ENCODE measurements at regions not wholly inside any gene's neighbourhood (a gene's known extent, or its start where the extent isn't known, plus 50 kb on each side); places are given as distances from the start of the nearest gene placed in this dataset.
"Not testable (repeated sequence)": the region's sequence is repeated elsewhere in the genome, so short reads cannot be mapped to it uniquely, and the experiment has no call there.

DNA sequence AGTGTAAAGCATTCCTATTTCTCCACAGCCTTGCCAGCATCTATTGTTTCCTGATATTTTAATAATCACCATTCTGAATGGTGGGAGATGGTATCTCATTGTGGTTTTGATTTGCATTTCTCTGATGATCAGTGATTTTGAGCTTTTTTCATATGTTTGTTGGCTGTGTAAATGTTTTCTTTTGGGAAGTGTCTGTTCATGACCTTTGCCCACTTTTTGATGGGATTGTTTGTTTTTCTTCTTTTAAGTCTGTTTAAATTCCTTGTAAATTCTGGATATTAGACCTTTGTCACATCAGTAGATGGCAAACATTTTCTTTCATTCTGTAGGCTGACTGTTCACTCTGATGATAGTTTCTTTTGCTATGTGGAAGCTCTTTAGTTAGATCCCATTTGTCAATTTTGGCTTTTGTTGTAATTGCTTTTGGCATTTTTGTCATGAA, 461.5 kb upstream of the GCFC2 start:
- DNase-seq; H3K27me3 ChIP-seq (ENCODE audit: insufficient read depth, low read length); H3K9me3 ChIP-seq (ENCODE audit: control insufficient read depth in 1 of 2, low read length in 2 of 2); H3K27ac ChIP-seq (ENCODE audit: low read depth, low read length); H3K36me3 Mint-ChIP-seq; H3K27ac Mint-ChIP-seq; H3K4me3 ChIP-seq (ENCODE audit: low read length in 2 of 2); H3K4me1 Mint-ChIP-seq; CTCF ChIA-PET (ENCODE audit: partially characterized antibody); H3K4me1 ChIP-seq (ENCODE audit: insufficient read depth, low read length); intact Hi-C loops (cut with micrococcal nuclease); H3K27me3 Mint-ChIP-seq; H3K36me3 ChIP-seq (ENCODE audit: insufficient read depth, low read length); H3K4me3 Mint-ChIP-seq; POLR2A ChIA-PET (ENCODE audit: partially characterized antibody): not testable (repeated sequence)
- H3K9me3 Mint-ChIP-seq = peaks cover 7 to 39% (median 27%) of the 10 kb centered on the region in 8 donors

DNA sequence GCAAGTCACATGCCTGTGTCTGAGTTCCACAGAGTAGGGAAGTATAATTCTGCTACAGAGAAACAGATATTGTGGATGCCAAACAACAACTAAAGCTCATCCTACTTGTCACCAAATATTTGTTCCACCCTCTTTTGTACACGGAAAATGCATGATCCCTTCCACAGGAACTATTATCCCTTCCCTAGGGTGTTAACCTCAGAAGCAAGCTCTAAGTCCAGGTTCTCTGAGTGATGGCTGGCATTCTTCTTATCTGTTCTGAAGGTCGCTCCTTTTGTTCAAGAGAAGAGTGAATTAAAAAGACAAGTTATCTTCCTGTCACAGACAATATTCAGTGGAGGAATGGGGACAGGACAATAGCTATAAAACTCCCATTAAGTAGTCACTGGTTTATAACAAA, 460.1 kb upstream of the GCFC2 start:
- H3K4me1 ChIP-seq (ENCODE audit: insufficient read depth, low read length) = no peaks in the 10 kb centered on the region
- H3K9me3 ChIP-seq (ENCODE audit: control insufficient read depth in 1 of 2, low read length in 2 of 2) = no peaks in the 10 kb centered on the region
- no peak overlapping the region for H3K4me3 ChIP-seq (ENCODE audit: low read length in 2 of 2)
- Mint-ChIP-seq H3K4me3 (no peak overlapping the region), H3K27me3 (no peaks in the 10 kb centered on the region), H3K36me3 (no peaks in the 10 kb centered on the region), H3K27ac (no peak overlapping the region), H3K9me3 (peaks cover 7 to 40% (median 20%) of the 10 kb centered on the region in 8 donors), H3K4me1 (no peaks in the 10 kb centered on the region)
- H3K36me3 ChIP-seq (ENCODE audit: insufficient read depth, low read length) = no peaks in the 10 kb centered on the region
- intact Hi-C loops (cut with micrococcal nuclease) = no loop called here
- POLR2A ChIA-PET (ENCODE audit: partially characterized antibody) = no interaction called here
- no peak overlapping the region for H3K27ac ChIP-seq (ENCODE audit: low read depth, low read length)
- H3K27me3 ChIP-seq (ENCODE audit: insufficient read depth, low read length) = no peaks in the 10 kb centered on the region
- DNase-seq = no peak
- CTCF ChIA-PET (ENCODE audit: partially characterized antibody) = no interaction called here

DNA sequence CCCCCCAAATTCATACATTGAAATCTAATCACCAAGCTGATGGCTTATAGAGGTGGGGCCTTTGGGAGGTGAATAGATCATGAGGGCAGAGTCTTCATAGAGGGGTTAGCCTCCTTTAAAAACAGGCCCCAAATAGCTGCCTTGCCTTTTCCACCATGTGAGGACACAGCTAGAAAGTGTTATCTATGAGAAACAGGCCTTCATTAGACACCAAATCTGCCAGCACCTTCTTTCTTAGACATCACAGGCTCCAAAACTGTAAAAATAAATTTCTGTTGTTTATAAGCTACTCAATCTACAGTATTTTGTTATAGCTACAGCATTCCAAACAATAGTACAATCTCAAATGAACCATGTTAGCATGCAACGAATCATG, 459.3 kb upstream of the GCFC2 start:
- intact Hi-C loops (cut with micrococcal nuclease) = no loop called here
- peaks cover 7 to 40% (median 19%) of the 10 kb centered on the region in 8 donors for H3K9me3 Mint-ChIP-seq
- no peaks in the 10 kb centered on the region for H3K36me3 Mint-ChIP-seq
- H3K4me1 ChIP-seq (ENCODE audit: insufficient read depth, low read length) = no peaks in the 10 kb centered on the region
- ChIA-PET POLR2A (ENCODE audit: partially characterized antibody) (no interaction called here), CTCF (ENCODE audit: partially characterized antibody) (no interaction called here)
- no peak overlapping the region for H3K27ac Mint-ChIP-seq
- no peak for DNase-seq
- no peaks in the 10 kb centered on the region for H3K36me3 ChIP-seq (ENCODE audit: insufficient read depth, low read length)
- no peak overlapping the region for H3K4me3 Mint-ChIP-seq
- no peak overlapping the region for H3K4me3 ChIP-seq (ENCODE audit: low read length in 2 of 2)
- H3K4me1 Mint-ChIP-seq = no peaks in the 10 kb centered on the region
- H3K27ac ChIP-seq (ENCODE audit: low read depth, low read length) = no peak overlapping the region
- no peaks in the 10 kb centered on the region for H3K27me3 Mint-ChIP-seq
- no peaks in the 10 kb centered on the region for H3K9me3 ChIP-seq (ENCODE audit: control insufficient read depth in 1 of 2, low read length in 2 of 2)
- H3K27me3 ChIP-seq (ENCODE audit: insufficient read depth, low read length) = no peaks in the 10 kb centered on the region

DNA sequence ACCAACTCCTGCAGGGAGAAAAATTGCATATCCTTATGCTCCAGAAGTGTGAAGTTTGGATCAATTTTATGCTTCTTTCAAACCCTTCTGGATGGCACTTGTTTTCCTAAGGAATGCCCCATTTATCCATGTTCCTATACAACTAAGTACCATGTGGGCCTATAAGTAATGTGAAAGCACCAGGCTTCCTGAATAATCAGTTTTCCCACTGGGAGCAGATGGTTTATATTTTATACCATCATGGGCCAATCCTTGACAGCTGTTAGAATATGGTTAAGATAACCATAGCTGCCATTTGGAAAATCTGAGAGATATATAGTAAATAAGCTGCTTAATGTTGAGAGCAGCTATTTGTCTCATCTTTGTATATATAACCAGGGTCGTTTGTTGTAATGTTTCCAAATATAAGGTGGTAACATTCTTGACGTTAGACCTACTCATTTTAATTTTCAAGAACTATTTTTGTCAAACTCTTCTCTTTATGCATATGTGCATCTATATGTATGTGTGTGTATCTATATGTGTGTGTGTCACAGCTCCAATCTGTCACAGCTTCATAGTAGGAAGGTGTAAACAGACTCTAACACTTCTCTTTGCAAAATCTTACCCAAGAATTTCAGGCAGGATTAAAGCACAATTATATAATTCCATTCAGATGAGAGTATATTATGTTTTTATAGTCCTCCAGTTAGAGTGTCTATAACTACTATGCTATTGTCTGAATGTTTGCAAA, 458.7 kb upstream of the GCFC2 start:
- peaks cover 7 to 38% (median 17%) of the 10 kb centered on the region in 8 donors for H3K9me3 Mint-ChIP-seq
- POLR2A ChIA-PET (ENCODE audit: partially characterized antibody) = no interaction called here
- intact Hi-C loops (cut with micrococcal nuclease) = no loop called here
- no peaks in the 10 kb centered on the region for H3K36me3 Mint-ChIP-seq
- Histone ChIP-seq H3K27ac (ENCODE audit: low read depth, low read length) (no peak overlapping the region), H3K36me3 (ENCODE audit: insufficient read depth, low read length) (no peaks in the 10 kb centered on the region), H3K4me1 (ENCODE audit: insufficient read depth, low read length) (no peaks in the 10 kb centered on the region), H3K27me3 (ENCODE audit: insufficient read depth, low read length) (no peaks in the 10 kb centered on the region), H3K4me3 (ENCODE audit: low read length in 2 of 2) (no peak overlapping the region), H3K9me3 (ENCODE audit: control insufficient read depth in 1 of 2, low read length in 2 of 2) (no peaks in the 10 kb centered on the region)
- no peak overlapping the region for H3K4me3 Mint-ChIP-seq
- no peaks in the 10 kb centered on the region for H3K27me3 Mint-ChIP-seq
- CTCF ChIA-PET (ENCODE audit: partially characterized antibody) = no interaction called here
- no peaks in the 10 kb centered on the region for H3K4me1 Mint-ChIP-seq
- DNase-seq = no peak
- no peak overlapping the region for H3K27ac Mint-ChIP-seq

DNA sequence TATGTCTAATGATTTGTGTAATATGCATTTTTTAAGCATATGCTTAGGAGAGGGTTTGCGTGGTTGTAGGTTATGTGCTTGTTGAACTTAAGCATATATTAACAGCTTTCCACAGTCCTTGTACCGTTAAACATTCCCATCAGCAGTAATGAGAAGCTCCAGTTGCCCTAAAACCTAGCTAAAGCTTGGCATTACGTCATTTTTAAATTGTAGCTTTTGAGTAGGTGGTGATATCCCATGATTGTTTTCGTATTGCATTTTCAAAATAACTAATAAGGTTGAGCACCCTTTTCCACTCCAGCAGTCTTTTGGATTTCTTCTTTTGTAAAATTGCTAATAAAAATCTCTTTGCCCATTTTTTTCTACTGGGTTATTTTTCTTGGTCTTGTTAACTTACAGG, 453.1 kb upstream of the GCFC2 start:
- ChIA-PET POLR2A (ENCODE audit: partially characterized antibody) (no interaction called here), CTCF (ENCODE audit: partially characterized antibody) (no interaction called here)
- intact Hi-C loops (cut with micrococcal nuclease) = no loop called here
- no peak overlapping the region for H3K27ac Mint-ChIP-seq
- H3K9me3 Mint-ChIP-seq = peaks cover 0 to 15% (median 5%) of the 10 kb centered on the region in 8 donors
- H3K36me3 ChIP-seq (ENCODE audit: insufficient read depth, low read length) = no peaks in the 10 kb centered on the region
- H3K4me1 Mint-ChIP-seq = no peaks in the 10 kb centered on the region
- DNase-seq = no peak
- no peak overlapping the region for H3K27ac ChIP-seq (ENCODE audit: low read depth, low read length)
- no peaks in the 10 kb centered on the region for H3K36me3 Mint-ChIP-seq
- H3K27me3 Mint-ChIP-seq = no peaks in the 10 kb centered on the region
- H3K4me1 ChIP-seq (ENCODE audit: insufficient read depth, low read length) = no peaks in the 10 kb centered on the region
- no peaks in the 10 kb centered on the region for H3K9me3 ChIP-seq (ENCODE audit: control insufficient read depth in 1 of 2, low read length in 2 of 2)
- H3K4me3 ChIP-seq (ENCODE audit: low read length in 2 of 2) = no peak overlapping the region
- H3K27me3 ChIP-seq (ENCODE audit: insufficient read depth, low read length) = no peaks in the 10 kb centered on the region
- no peak overlapping the region for H3K4me3 Mint-ChIP-seq

DNA sequence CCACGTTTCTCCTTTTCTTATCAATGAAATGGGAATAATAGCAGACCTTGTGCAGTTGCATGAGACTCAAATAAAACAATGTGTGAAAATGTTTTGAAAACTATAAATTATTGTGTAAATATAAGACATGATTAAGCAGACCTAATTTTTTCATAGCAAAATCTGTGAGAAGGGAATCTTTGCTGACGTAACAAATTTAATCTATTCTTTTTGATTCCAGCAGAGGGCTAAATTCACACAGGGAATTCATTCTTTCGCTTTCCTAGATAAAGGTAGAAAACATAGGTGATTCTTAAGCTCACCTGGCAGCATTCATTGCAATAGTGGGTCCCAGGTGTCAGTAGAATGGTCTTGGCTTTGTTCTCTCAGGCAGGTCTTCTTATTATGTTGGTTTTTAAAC, 450.0 kb upstream of the GCFC2 start:
- CTCF ChIA-PET (ENCODE audit: partially characterized antibody) = no interaction called here
- H3K27ac Mint-ChIP-seq = no peak overlapping the region
- no peak overlapping the region for H3K4me3 Mint-ChIP-seq
- Histone ChIP-seq H3K27me3 (ENCODE audit: insufficient read depth, low read length) (no peaks in the 10 kb centered on the region), H3K4me1 (ENCODE audit: insufficient read depth, low read length) (no peaks in the 10 kb centered on the region), H3K9me3 (ENCODE audit: control insufficient read depth in 1 of 2, low read length in 2 of 2) (no peaks in the 10 kb centered on the region), H3K4me3 (ENCODE audit: low read length in 2 of 2) (no peak overlapping the region), H3K36me3 (ENCODE audit: insufficient read depth, low read length) (no peaks in the 10 kb centered on the region), H3K27ac (ENCODE audit: low read depth, low read length) (no peak overlapping the region)
- no peaks in the 10 kb centered on the region for H3K36me3 Mint-ChIP-seq
- H3K4me1 Mint-ChIP-seq = no peaks in the 10 kb centered on the region
- POLR2A ChIA-PET (ENCODE audit: partially characterized antibody) = no interaction called here
- intact Hi-C loops (cut with micrococcal nuclease) = no loop called here
- no peaks in the 10 kb centered on the region for H3K27me3 Mint-ChIP-seq
- no peak for DNase-seq
- peaks cover 0 to 14% (median 5%) of the 10 kb centered on the region in 8 donors for H3K9me3 Mint-ChIP-seq

DNA sequence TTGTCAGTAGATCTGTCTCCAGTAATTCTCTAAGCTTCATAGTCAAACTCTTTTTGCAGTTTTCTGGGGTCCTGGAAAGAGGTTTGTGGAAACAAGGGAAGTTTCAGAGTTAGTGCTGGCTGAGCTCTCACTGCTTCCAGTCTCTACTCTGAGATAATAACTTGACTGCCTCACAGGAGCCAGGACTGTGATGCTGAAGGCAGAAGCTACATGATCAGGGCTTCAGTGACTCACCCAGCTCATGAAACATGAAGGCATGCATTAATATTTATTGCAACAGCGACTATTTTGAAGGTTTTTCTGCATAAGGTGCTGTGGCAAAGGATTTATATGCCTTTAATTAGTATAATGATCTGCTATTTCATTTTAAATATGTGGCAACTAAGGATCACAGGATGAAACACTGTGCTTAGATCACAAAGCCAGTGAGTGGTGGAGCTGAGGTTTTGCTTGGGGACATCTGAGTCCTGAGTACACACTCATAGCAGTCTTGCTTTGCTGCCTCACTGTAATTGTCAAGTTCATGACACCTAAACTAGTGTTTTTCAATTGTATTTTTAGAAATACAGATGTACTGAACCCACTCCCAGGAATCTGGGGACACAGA, 448.4 kb upstream of the GCFC2 start:
- H3K4me1 ChIP-seq (ENCODE audit: insufficient read depth, low read length) = no peaks in the 10 kb centered on the region
- no peaks in the 10 kb centered on the region for H3K27me3 ChIP-seq (ENCODE audit: insufficient read depth, low read length)
- Mint-ChIP-seq H3K4me1 (no peaks in the 10 kb centered on the region), H3K9me3 (peaks cover 0 to 14% (median 5%) of the 10 kb centered on the region in 8 donors), H3K27me3 (no peaks in the 10 kb centered on the region), H3K27ac (no peak overlapping the region), H3K4me3 (no peak overlapping the region), H3K36me3 (no peaks in the 10 kb centered on the region)
- H3K36me3 ChIP-seq (ENCODE audit: insufficient read depth, low read length) = no peaks in the 10 kb centered on the region
- CTCF ChIA-PET (ENCODE audit: partially characterized antibody) = interaction anchor here (1.1 kb wide), 1 partner anchor 13 kb away, joined by 3 read pairs; no protein-coding TSS in a partner anchor
- intact Hi-C loops (cut with micrococcal nuclease) = no loop called here
- no peaks in the 10 kb centered on the region for H3K9me3 ChIP-seq (ENCODE audit: control insufficient read depth in 1 of 2, low read length in 2 of 2)
- POLR2A ChIA-PET (ENCODE audit: partially characterized antibody) = no interaction called here
- no peak overlapping the region for H3K27ac ChIP-seq (ENCODE audit: low read depth, low read length)
- H3K4me3 ChIP-seq (ENCODE audit: low read length in 2 of 2) = no peak overlapping the region
- DNase-seq = no peak
